H1 (cell line): ENCODE measurements at regions not wholly inside any gene's neighbourhood (a gene's known extent, or its start where the extent isn't known, plus 50 kb on each side); places are given as distances from the start of the nearest gene placed in this dataset.

ENCODE experiments used
- CTCF ChIA-PET: fragments of 300-600 bp; sonication (Branson Sonifier 250); formaldehyde crosslinking; loops from one replicate; lab custom pipeline; 2021; ENCODE audit not compliant: partially characterized antibody; lab: Charles Lee
- POLR2A ChIA-PET: fragments of 300-600 bp; sonication (Branson Sonifier 250); formaldehyde crosslinking; loops from one replicate; lab custom pipeline; 2021; ENCODE audit warnings: inconsistent platforms; ENCODE audit not compliant: partially characterized antibody; lab: Charles Lee
- DNase-seq, 2 experiments: peaks; one replicate each; pipeline versions ENCODE4 v3.0.0 to v3.0.0-alpha.2; 2010 to 2022; ENCODE audit warnings: low spot score in 2 of 2, low read depth in 1 of 2, mixed read lengths in 1 of 2
- FAIRE-seq: peaks from 2 replicates; lab custom pipeline; 2011; peaks lifted over from hg19 to GRCh38; lab: Jason Lieb, UNC
- H2AFZ ChIP-seq: 2 replicates; pipeline ENCODE4 v1.8.1; 2012; ENCODE audit warnings: low read length, inconsistent platforms
- H2AK5ac ChIP-seq: 2 replicates; pipeline ENCODE4 v1.6.1; 2013; ENCODE audit warnings: low read depth, low read length
- H2BK120ac ChIP-seq: replicated peaks from 2 replicates; pipeline ENCODE3; 2013; ENCODE audit warnings: low read depth, low read length, inconsistent platforms
- H2BK12ac ChIP-seq: 2 replicates; pipeline ENCODE4 v1.6.1; 2013; ENCODE audit warnings: low read depth, low read length
- H2BK15ac ChIP-seq: 2 replicates; pipeline ENCODE4 v1.6.1; 2013; ENCODE audit warnings: low read length
- H2BK20ac ChIP-seq: 2 replicates; pipeline ENCODE4 v1.6.1; 2013; ENCODE audit warnings: low read length
- H2BK5ac ChIP-seq: 2 replicates; pipeline ENCODE4 v1.6.1; 2013; ENCODE audit warnings: low read depth, low read length
- H3K14ac ChIP-seq: 2 replicates; pipeline ENCODE4 v1.6.1; 2013; ENCODE audit warnings: inconsistent platforms; ENCODE audit not compliant: insufficient read length
- H3K18ac ChIP-seq: 2 replicates; pipeline ENCODE4 v1.6.1; 2013; ENCODE audit warnings: low read length; ENCODE audit errors: extremely low read depth
- H3K23ac ChIP-seq: 2 replicates; pipeline ENCODE4 v1.6.1; 2013; ENCODE audit warnings: inconsistent platforms; ENCODE audit not compliant: insufficient read length
- H3K23me2 ChIP-seq: 2 replicates; pipeline ENCODE4 v1.6.1; 2013; ENCODE audit warnings: low read depth, low read length
- H3K27ac ChIP-seq: 2 replicates; pipeline ENCODE4 v1.6.1; 2011; ENCODE audit warnings: low read depth, low read length, inconsistent platforms
- H3K27me3 ChIP-seq, 4 experiments: replicated peaks in 1 of 4; 1 replicate in 1 of 4; 2 replicates in 3 of 4; pipeline versions ENCODE4 v1.6.1 to v1.8.1; 2011 to 2013; ENCODE audit warnings: low read length in 3 of 4, mild to moderate bottlenecking in 3 of 4, inconsistent platforms in 2 of 4, mixed read lengths in 2 of 4, moderate library complexity in 1 of 4; ENCODE audit not compliant: control insufficient read depth in 3 of 4, insufficient read depth in 3 of 4; ENCODE audit errors: extremely low read depth in 1 of 4
- H3K36me3 ChIP-seq, 4 experiments: 2 replicates each; pipeline versions ENCODE4 v1.6.1 to v1.8.1; 2011 to 2013; ENCODE audit warnings: mild to moderate bottlenecking in 4 of 4, low read length in 3 of 4, moderate library complexity in 2 of 4, control low read depth in 1 of 4, inconsistent platforms in 1 of 4; ENCODE audit not compliant: insufficient read depth in 4 of 4, control insufficient read depth in 2 of 4
- H3K4ac ChIP-seq: replicated peaks from 2 replicates; pipeline ENCODE3; 2013; ENCODE audit warnings: low read length, low read depth, mixed read lengths, inconsistent platforms; ENCODE audit not compliant: insufficient read length
- H3K4me1 ChIP-seq, 4 experiments: replicated peaks in 1 of 4; 1 replicate in 1 of 4; 2 replicates in 3 of 4; pipeline versions ENCODE4 v1.6.1 to v1.8.1; 2011 to 2013; ENCODE audit warnings: low read length in 3 of 4, inconsistent platforms in 2 of 4, mixed read lengths in 1 of 4; ENCODE audit not compliant: insufficient read depth in 4 of 4, control insufficient read depth in 3 of 4
- H3K4me2 ChIP-seq, 2 experiments: 2 replicates each; pipeline versions ENCODE4 v1.6.1 to v1.8.1; 2011 to 2013; ENCODE audit warnings: low read depth in 2 of 2, low read length in 2 of 2, control low read depth in 1 of 2, inconsistent platforms in 1 of 2, mild to moderate bottlenecking in 1 of 2; ENCODE audit not compliant: insufficient read depth in 1 of 2
- H3K4me3 ChIP-seq, 4 experiments: fragments of 200-600, 300-600 bp in 1 of 4; sonication (generic), shearing (Covaris generic), sonication (Bioruptor Twin) in 1 of 4; 2 replicates each; pipeline versions ENCODE4 v1.5.1 to v1.8.1; 2011 to 2016; ENCODE audit warnings: low read length in 4 of 4, low read depth in 3 of 4, control low read depth in 2 of 4, inconsistent platforms in 2 of 4, mild to moderate bottlenecking in 2 of 4, mixed read lengths in 1 of 4, moderate library complexity in 1 of 4; ENCODE audit not compliant: insufficient read depth in 2 of 4; ENCODE audit errors: extremely low read depth in 1 of 4
- H3K56ac ChIP-seq: replicated peaks from 2 replicates; pipeline ENCODE3; 2013; ENCODE audit warnings: low read depth, mild to moderate bottlenecking, mixed read lengths, low read length, inconsistent platforms; ENCODE audit not compliant: insufficient read length
- H3K79me1 ChIP-seq: 2 replicates; pipeline ENCODE4 v1.6.1; 2013; ENCODE audit warnings: low read depth, low read length, control low read depth
- H3K79me2 ChIP-seq, 2 experiments: 2 replicates each; pipeline versions ENCODE4 v1.6.1 to v1.8.1; 2012 to 2013; ENCODE audit warnings: low read length in 2 of 2, mild to moderate bottlenecking in 2 of 2, inconsistent platforms in 1 of 2; ENCODE audit not compliant: insufficient read depth in 2 of 2, control insufficient read depth in 1 of 2
- H3K9ac ChIP-seq, 4 experiments: replicated peaks in 1 of 4; 1 replicate in 1 of 4; 2 replicates in 3 of 4; pipeline versions ENCODE4 v1.6.1 to v1.8.1; 2011 to 2013; ENCODE audit warnings: low read depth in 3 of 4, low read length in 3 of 4, control low read depth in 2 of 4, mild to moderate bottlenecking in 2 of 4, moderate library complexity in 2 of 4, inconsistent platforms in 1 of 4; ENCODE audit errors: extremely low read depth in 1 of 4
- H3K9me3 ChIP-seq, 2 experiments: 2 replicates each; pipeline versions ENCODE4 v1.6.1 to v1.8.1; 2012 to 2013; ENCODE audit warnings: mild to moderate bottlenecking in 2 of 2, moderate library complexity in 2 of 2, control low read depth in 1 of 2, inconsistent platforms in 1 of 2, low read depth in 1 of 2, low read length in 1 of 2, mixed read lengths in 1 of 2; ENCODE audit not compliant: insufficient read depth in 2 of 2
- H4K20me1 ChIP-seq, 2 experiments: replicated peaks in 1 of 2; 2 replicates each; pipeline versions ENCODE3 to v1.8.1; 2011 to 2013; ENCODE audit warnings: inconsistent platforms in 2 of 2, low read length in 2 of 2, mild to moderate bottlenecking in 1 of 2; ENCODE audit not compliant: insufficient read depth in 2 of 2, control insufficient read depth in 1 of 2
- H4K5ac ChIP-seq: 2 replicates; pipeline ENCODE4 v1.6.1; 2013; ENCODE audit warnings: low read length, low read depth, mixed read lengths, inconsistent platforms; ENCODE audit not compliant: insufficient read length
- H4K8ac ChIP-seq: 2 replicates; pipeline ENCODE4 v1.8.0; 2013; ENCODE audit warnings: mild to moderate bottlenecking, moderate library complexity, low read length, inconsistent platforms; ENCODE audit not compliant: insufficient read depth; ENCODE audit errors: extremely low read depth
- H4K91ac ChIP-seq: replicated peaks from 2 replicates; pipeline ENCODE3; 2013; ENCODE audit warnings: low read length, mixed read lengths, inconsistent platforms; ENCODE audit not compliant: insufficient read length
- ATF3 ChIP-seq: IDR thresholded peaks from 2 replicates; pipeline ENCODE4 v1.6.1; 2011; ENCODE audit warnings: low read depth, mild to moderate bottlenecking, low read length; ENCODE audit not compliant: insufficient read depth
- FOSL1 ChIP-seq: IDR thresholded peaks from 2 replicates; pipeline ENCODE4 v1.6.1; 2011; ENCODE audit warnings: mild to moderate bottlenecking, low read depth, low read length, moderate library complexity; ENCODE audit not compliant: insufficient read depth
- JUN ChIP-seq: IDR thresholded peaks from 2 replicates; pipeline ENCODE4 v1.6.1; 2011; ENCODE audit warnings: low read depth, mild to moderate bottlenecking, improper control_type of control experiment, low read length
- MAX ChIP-seq: IDR thresholded peaks from 2 replicates; pipeline ENCODE4 v1.6.1; 2012; ENCODE audit warnings: inconsistent platforms
- RFX5 ChIP-seq: IDR thresholded peaks from 2 replicates; pipeline ENCODE4 v1.6.1; 2011; ENCODE audit warnings: low read depth, low read length, improper control_type of control experiment, borderline replicate concordance
- RNF2 ChIP-seq: fragments of 200-900, 300-1000 bp; sonication (generic); IDR thresholded peaks from 2 replicates; pipeline ENCODE4 v1.7.1; 2016; ENCODE audit warnings: borderline replicate concordance, low read depth, mild to moderate bottlenecking, antibody characterized with exemption, low read length; ENCODE audit not compliant: poor library complexity, severe bottlenecking; ENCODE audit errors: missing control alignments
- TBP ChIP-seq: IDR thresholded peaks from 2 replicates; pipeline ENCODE4 v1.6.1; 2011; ENCODE audit warnings: low read depth, low read length, improper control_type of control experiment
- WGBS, 2 experiments: shearing (Covaris generic) in 1 of 2; methylation state at CpG; one replicate each; pipeline versions ENCODE4 v1.1.6 to v1.1.7; 2013 to 2015; ENCODE audit warnings: low lambda C conversion rate in 2 of 2, mixed read lengths in 2 of 2, inconsistent platforms in 1 of 2, low coverage in 1 of 2, missing lambda C conversion rate in 1 of 2; ENCODE audit not compliant: insufficient replicate concordance in 2 of 2, insufficient coverage in 1 of 2, insufficient read length in 1 of 2; ENCODE audit errors: extremely low coverage in 1 of 2, missing lambda C conversion rate in 1 of 2; 5-methylcytosine and 5-hydroxymethylcytosine counted together

GRCh38 chr6:88376197-88376596, 210.1 kb upstream of the CNR1 start:
- Histone ChIP-seq H2BK15ac (no peak overlapping the region), H3K27me3 (no peaks in the 10 kb centered on the region), H2BK12ac (no peak overlapping the region), H3K4me2 (no peak overlapping the region), H3K18ac (no peak overlapping the region), H3K4me3 (no peak overlapping the region), H4K20me1 (no peaks in the 10 kb centered on the region), H3K9me3 (no peaks in the 10 kb centered on the region), H2BK5ac (no peak overlapping the region), H3K23me2 (no peaks in the 10 kb centered on the region), H3K56ac (no peak overlapping the region), H3K27ac (no peak overlapping the region), H4K5ac (no peak overlapping the region), H3K4ac (no peak overlapping the region), H2BK20ac (no peak overlapping the region), H2AK5ac (no peak overlapping the region), H3K79me2 (no peaks in the 10 kb centered on the region), H2BK120ac (no peak overlapping the region), H3K4me1 (peaks cover 0 to 6% (median 2%) of the 10 kb centered on the region in 4 experiments; a peak in 3 of 7 replicates), H3K79me1 (no peaks in the 10 kb centered on the region), H4K91ac (no peak overlapping the region), H3K14ac (no peak overlapping the region), H3K36me3 (no peaks in the 10 kb centered on the region), H3K9ac (no peak overlapping the region), H2AFZ (no peak overlapping the region), H3K23ac (no peak overlapping the region), H4K8ac (no peak overlapping the region)
- FAIRE-seq, result no peak
- ChIA-PET CTCF (interaction anchor here (1.3 kb wide), 1 partner anchor 10 kb away, joined by 3 read pairs; no protein-coding TSS in a partner anchor), POLR2A (interaction anchor here (0.5 kb wide), 1 partner anchor 832 kb away, joined by 3 read pairs; no protein-coding TSS in a partner anchor)
- 82% methylated on average over 2 of the region's 2 CpGs; no CpG with 5 or more reads in 1 of the 2 experiments for WGBS, 2 experiments
- no peak for DNase-seq
- TF ChIP-seq JUN (no peak), RFX5 (no peak), TBP (no peak), MAX (no peak), RNF2 (no peak), ATF3 (no peak), FOSL1 (no peak)
